ENCODE measurements at regions not wholly inside any gene's neighbourhood (a gene's known extent, or its start where the extent isn't known, plus 50 kb on each side); places are given as distances from the start of the nearest gene placed in this dataset.

DNA sequence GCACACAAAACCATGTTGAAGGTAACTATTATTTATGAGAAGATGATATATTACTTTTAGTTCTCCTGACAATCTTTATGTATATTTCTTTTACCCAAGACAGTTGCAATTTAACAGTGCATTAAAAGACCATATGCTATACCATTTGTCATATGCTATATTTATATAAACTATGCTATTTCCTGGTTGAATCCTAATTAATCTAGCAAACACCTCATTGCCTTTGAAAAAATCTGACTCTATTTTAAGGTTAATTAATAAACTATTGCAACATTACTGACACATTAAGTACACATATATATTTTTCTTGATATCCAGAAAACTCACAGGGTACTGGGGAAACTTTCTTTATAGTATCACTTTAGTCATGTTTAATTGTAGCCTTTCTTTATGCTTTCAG is 649.4 kb upstream of the PCDH20 start:
- TF ChIP-seq GATA3 (IDR thresholded peaks at IDR 0.05; ENCODE audit: low read depth, low read length): no peak
- no peak for TF ChIP-seq GATA2 (IDR thresholded peaks at IDR 0.05; ENCODE audit: low read depth, low read length)
